GM19043 (cell line): ENCODE measurements at regions not wholly inside any gene's neighbourhood (a gene's known extent, or its start where the extent isn't known, plus 50 kb on each side); places are given as distances from the start of the nearest gene placed in this dataset.

Experiments used
- ATAC-seq: cut with Tn5 transposase; IDR thresholded peaks from one replicate; pipeline ENCODE4 v1.9.1; 2021; ENCODE audit warnings: low read depth; ENCODE audit not compliant: unreplicated experiment

DNA sequence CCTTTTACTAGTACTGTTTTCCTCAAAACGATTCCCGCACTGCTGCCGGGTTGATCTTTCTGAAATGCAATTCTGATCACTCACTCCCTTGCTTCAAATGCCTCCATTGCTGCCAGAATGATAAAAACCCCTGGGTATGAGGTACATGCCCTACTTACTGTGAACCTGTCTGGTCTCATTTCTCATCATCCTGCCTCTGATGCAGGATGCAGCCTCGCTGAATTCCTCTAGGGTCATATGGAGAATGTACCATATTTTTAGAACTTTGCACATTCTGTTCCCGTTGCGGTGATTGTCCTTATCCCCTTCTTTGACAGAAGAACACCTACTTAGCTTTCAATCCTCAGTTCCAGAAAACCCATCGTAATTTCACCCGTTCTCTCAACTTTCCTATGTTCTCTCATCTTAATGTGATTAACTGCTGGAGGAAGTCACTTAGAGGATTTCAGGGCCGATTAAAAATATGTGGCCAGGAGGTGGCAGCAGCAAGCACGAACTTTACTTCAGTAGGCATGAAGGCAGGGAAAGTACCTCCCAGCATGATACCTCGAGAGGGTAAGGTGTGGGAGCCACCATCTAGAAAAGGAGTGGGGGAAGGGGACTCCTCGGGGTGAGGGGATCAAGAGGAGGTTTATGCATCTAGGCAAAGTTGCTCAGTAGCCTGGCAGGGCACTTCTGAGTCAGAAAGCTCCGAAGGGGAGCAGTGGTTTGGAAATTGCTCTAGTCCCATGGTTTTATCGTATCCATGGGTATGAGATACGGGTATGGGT lies 361.5 kb upstream of the ZP4 start:
- ATAC-seq: peak; percentile 65

DNA sequence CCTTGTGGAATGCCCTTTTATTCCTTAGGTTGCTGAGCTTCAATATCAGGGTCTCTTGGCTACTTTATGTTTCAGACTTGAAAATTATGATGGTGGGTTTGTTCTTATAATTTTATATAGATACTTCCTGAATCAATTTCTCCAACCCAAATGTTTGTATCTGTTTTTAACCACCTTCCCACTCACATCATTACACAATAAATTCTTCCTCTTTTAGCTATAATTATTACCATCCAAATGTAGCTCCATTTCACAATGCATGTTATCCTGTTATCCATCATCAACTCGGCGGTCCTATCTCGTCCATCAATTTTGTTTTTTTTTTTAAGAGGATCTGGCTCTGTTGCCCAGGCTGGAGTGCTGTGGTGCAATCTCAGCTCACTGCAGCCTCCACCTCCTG lies 357.6 kb upstream of the ZP4 start:
- ATAC-seq: no peak

DNA sequence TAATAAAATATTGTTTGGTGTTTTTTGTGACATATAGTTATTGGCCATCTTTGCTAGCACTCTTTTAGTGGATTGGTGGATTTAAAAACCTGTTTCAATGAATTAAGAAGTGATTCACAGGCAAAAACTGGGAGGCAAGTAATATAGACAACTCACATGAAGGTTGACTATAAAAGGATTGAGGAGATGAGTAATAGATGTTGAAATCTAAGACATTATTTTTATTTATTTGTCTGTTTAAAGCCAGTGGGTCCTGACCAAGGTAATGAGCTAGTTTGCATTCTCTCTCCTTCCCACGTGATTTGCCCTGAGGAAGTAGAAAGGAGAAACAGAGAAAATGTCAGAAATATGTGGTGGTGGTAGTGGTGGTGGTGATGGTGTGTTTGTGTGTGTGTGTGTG lies 351.5 kb upstream of the ZP4 start:
- no peak for ATAC-seq

DNA sequence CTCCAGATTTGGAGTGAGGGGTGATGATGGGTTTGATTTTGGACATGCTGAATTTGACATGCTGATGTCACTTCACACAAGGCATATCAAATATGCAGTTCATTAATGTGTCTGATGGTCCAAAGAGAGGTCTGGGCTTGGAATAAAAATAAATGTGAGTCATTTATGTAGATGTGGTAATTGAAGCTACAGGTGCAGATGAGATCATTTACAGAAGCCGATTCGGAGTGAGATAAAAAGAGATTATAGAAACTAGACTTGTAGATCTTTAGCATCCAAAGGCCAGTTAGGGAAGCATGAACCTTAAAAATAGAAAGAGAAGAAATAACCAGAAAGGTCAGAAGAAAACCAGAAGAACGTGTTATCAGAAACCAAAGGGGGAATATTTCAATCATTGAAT lies 350.9 kb upstream of the ZP4 start:
- ATAC-seq: no peak

DNA sequence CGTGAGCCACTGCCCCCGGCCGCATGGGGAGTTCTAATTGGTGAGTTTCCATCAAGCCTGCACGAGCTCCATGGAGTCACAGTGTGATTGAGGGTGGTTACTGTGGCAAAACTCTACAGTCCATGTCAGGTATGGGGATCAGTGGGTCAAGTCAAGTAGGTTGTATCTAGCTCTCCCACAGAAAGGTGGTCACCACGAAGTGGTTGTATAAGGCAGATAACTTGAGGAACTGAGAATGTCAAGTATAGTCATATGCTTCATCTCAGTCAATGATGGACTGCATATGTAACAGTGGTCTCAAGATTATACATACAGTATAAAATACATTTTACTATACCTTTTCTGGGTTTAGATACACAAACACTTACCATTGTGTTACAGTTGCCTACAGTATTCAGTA lies 348.6 kb upstream of the ZP4 start:
- no peak for ATAC-seq

DNA sequence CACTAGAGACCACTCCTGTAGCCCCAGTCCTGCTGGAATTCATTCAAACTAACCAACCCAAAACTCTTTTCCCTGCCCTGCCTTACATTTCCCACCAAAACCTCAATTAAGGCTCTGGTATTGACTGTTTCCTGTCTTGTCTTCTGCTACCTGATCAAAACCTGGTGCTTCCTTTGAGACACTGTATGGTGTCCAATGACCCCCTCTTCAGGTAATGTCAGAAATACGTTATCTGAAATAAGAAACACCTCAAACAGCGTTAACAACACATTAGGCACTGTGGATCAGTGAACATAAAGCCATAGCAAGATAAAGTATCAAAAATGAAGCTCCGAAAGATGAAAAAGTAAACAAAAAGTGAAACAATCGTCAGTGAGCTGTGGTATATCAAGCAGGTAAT lies 343.2 kb upstream of the ZP4 start:
- no peak for ATAC-seq

DNA sequence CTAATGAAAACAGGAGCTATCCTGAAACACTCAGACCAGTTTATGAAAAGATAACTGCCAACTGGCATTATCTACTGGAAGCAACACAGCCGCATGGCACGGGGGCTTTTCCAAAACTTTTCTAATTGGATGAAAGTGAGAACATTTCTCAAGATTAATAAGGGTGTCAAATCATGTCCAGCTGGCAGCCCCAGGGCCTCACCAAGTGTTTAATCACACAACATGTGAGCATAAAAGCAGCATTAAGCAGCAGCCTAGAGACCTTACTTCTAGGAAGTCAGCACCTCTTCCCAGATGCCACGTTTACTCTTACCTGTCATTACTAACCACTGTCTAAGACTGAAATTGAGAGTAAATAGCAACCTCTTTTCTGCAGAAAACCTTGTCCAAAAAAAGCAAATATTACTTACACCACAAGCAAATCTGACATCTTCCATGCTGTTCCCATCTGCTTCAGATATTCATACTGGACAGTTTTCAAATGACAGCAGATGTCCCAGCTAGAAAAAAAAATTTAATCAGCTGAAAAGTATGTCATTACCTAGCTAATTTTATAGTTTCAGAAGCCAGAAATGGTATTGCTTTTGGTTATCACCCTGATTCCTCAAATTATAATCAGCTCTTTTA lies 341.5 kb upstream of the ZP4 start:
- ATAC-seq: no peak

DNA sequence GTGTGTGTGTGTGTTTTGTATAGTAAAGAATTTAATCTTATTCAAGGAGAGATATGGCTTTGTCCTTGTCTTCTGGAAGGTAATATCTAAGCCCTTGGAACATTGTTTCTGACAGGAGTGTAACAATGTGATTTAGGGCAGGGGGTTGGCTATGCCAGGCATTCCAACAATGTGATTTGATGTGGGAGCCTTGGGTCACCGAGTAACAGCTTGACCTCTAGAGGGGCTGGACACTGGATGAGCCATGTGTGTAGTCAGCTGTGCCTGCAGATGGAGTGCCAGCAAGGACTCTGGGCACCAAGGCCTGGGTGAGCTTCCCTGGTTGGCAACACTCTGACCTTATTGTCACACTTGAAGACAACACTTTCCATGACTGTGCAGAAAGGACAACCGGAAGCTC lies 336.1 kb upstream of the ZP4 start:
- no peak for ATAC-seq

DNA sequence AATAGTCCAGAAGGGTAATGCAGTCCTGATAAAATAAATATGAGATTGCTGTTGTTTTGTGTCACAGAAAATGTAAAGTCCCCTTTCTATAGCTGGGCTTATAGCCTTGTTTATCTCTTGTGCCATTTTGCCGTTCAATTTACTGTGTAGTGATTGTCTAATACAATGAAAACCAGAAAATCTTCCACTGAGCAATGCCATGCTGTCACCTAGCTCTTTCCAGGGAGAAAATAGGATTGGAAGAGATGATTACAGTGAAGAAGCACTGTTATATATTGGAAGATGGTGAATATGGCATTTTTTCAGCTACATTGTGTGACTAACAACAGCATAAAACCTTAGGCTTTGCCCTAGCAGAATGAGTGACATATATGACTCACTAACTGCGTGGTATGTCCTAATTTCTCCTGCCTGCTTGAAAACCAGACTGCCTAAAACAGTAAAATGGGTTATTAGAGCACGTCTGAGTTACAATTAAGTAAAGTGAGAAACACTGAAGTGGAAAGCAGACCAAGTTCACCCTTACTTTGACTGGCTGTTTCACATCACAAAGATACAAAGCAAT lies 332.4 kb upstream of the ZP4 start:
- no peak for ATAC-seq

DNA sequence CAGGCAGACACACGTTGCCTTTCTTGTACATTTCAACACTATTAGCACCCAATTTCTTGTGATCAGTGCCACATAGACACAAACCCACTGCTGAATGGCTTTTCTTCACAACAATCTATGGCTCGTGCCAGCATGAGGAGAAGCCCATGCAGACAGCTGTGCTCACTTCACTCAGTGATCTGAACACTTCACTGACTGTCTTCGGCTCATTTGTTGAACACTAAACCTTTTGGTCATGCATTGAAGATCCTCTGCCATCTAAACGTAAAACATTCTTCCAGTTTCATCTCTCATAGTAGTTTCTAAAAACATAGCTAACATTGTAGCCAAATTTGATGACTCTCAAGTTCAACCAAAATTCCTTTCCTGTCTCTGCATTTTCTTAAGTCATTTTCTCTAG lies 331.0 kb upstream of the ZP4 start:
- no peak for ATAC-seq

DNA sequence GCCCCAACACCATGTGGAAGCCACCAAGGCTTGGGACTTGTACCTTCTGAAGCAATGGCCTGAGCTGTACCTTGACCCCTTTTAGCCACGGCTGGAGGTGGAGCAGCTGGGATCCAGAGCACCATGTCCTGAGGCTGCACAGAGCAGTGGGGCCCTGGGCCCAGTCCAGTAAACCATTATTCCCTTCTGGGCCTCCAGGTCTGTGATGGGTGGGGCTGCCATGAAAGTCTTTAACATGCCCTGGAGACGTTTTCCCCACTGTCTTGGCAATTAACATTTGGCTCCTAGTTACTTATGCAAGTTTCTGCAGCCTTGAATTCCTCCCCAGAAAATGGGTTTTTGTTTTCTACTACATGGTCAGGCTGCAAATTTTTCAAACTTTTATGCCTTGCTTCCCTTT lies 323.7 kb upstream of the ZP4 start:
- no peak for ATAC-seq

DNA sequence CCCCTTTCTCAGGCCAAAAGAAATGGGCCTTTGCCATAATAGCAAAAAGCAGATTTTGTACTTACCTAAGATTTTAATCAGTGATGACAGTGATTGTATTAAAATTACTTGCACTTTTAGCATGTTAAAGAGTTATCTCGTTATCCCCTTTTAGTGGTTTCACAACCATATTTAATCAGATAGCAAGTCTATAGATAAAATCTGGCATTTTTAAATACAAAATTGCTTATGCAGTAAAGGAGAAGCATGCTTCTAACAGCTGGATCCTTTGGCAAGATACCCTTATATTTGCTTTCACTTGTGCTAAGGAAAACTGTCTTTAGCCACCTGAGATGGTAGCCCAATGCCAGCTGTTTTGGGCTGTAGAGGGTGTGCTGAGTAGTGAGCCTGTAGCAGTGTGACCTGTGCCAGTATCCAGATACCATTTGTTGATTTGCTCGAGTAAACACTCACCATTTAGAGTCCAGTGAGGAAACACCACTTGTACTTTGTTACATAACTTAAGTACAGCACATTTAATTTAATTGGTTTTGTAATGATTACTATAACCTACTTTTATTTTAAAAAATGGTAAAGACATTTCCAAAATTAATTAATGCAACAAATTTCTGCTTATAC lies 314.4 kb upstream of the ZP4 start:
- no peak for ATAC-seq

DNA sequence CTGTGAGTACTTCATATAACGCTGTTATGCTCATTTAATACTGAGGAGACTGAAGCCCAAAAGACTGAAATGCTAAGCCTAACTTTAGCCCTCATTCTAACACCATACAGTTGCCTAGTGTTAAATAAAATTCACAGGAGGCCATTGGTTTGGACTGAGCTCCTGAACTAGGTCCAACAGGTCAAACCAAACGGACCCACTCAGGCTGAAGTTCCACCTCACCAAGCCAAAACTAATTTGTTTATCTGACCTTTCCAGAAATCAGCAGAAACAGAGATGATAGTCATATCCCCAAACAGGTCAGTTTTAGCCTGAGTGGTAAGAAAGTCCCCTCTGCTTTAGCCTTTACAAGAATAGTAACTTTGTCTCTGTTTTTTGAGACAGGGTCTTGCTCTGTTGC lies 311.3 kb upstream of the ZP4 start:
- no peak for ATAC-seq

DNA sequence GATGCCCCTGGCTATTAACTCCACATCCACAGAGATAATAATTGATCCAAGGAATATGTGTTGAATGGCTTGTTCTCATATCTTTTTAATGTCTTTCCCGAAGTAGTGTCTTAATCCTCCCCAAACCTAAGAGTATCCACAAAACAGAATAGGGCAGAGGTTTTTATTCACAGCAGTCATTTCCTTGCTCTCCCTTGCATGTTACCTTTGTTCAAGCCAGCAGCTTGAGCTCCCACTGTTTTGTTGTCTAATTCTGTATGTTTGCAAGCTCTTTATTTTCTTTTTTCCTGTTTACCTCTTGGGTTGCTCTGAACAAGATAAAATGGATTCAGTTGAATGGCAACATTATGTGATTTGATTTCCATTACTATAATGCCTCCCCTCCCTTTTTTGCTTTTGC lies 308.6 kb upstream of the ZP4 start:
- no peak for ATAC-seq

DNA sequence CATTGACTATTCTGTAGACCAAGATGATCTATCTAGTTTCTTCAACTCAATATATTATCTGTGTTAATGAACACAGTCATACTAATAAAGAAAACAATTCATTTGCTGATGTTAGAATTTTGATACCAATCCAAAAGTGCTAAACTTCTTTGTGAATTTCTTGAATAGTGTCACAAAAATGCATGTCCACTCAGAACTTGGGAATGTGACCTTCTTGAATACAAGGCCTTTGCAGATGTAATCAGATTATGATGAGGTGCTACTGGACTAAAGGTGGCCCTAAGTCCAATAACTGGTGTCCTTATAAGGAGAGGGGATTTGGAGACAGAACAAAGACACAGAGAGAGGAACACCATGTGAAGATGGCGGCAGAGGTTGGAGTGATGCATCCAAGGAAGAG lies 305.8 kb upstream of the ZP4 start:
- no peak for ATAC-seq

DNA sequence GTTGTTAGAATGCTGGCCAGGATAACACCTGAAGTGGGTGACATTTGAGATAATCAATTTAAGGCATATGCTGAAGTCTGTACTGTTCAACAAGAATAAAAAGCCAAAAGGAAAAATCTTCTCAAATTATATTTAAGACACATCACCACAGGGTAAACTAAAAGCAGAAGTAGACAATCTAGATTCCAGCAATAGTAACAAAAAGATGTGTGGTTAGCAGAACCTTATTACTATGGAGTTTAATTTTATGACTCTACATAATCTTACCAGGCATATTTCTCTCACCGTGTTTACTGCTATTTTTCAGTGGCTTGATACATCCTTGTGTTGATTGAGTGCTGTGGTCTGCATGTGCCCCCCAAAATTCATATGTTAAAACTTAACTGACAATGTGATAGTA lies 300.4 kb upstream of the ZP4 start:
- ATAC-seq: no peak

DNA sequence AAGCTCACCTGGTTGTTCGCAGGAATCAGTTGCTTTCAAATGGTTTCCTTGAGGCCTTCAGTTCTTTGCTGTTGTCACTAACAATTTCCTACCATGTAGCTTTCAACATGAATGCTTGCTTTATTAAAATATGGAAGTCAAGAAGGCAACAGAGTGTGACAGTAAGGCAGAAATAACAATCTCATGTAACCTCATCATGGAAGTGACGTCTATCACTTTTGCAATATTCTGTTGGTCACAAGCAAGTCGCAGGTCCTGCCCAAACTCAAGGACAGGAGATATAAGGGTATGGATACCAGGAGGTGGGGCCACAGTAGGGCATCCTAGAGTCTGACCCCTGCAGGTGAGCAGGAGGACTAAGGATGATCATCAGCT lies 296.8 kb upstream of the ZP4 start:
- no peak for ATAC-seq

DNA sequence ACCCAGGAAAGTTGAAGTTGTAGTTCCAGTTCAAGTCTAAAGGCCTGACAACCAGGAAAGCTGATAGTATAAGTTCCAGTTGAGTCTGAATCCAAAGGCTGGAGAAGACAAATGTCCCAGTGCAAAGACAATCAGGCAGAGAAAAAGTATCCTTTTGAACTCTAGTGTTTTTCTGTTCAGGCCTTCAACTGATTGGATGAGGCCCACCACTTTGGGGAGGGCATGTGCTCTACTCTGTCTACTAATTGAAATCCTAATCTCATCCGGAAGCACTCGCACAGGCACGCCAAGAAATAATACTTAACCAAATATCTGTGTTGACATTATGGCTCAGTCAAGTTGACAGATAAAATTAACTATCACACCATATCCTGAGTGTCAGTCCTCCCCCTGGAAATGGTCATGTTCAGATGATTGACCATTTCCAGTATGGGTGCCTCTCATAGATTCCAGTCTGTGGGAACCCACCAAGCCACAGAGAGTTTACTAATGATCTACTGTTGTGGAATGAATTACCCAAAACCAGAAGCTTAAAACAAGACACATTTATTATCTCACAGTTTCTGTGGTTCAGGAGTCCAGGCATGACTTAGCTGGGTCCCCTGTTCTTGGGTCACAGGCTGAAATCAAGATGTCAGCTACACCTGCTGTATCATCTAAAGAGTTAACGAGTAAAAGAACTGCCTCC lies 296.3 kb upstream of the ZP4 start:
- ATAC-seq: no peak

DNA sequence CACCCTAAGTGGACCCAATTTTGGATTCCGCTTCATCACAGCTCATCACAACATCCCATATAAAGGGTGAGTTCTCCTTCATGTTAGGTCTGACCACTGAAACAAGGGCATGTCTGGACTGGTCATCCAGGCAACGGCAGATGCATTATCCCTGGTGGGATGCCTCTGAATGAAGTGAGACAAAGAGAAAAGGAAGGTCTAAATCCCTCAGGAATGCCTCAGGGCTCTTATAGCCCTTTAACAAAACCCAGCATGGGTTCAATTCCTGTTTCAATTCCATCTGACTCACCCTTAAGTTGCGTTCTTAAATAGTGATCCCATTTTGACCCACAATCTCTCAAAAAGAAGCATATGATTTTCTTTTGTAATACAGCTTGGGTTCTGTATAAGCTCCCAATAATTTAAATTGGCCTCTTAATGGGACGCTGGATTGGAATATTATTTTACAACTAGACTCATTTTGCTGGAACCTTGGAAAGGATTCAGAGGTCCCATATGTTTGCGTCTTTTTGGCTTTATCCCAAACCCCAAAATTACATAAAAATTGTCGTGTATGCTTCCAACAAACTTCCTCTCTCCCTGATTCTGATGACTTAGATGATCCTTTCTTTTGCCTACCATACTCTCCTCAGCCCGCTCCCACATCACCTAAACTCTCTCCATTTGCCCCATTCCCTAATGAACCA lies 287.4 kb upstream of the ZP4 start:
- no peak for ATAC-seq

DNA sequence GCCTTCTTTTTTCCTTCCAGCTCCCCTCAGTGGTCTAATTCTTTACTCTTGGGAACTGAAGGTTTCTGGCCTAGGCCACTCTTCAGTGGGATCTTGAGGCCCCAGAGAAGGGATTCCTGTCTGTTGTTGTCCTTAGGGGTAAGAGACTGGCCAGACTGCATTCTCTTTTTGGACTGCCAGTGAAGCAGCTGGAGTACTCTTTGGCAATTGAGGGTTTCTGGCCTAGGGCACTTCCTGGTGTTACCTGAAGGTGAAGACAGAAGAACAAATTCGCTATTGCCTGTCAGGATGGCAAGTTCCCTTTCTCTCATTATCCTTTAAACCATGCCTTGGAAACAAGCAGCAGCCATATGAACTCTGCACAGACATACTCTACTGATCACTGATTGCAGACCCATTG lies 286.6 kb upstream of the ZP4 start:
- ATAC-seq: no peak

DNA sequence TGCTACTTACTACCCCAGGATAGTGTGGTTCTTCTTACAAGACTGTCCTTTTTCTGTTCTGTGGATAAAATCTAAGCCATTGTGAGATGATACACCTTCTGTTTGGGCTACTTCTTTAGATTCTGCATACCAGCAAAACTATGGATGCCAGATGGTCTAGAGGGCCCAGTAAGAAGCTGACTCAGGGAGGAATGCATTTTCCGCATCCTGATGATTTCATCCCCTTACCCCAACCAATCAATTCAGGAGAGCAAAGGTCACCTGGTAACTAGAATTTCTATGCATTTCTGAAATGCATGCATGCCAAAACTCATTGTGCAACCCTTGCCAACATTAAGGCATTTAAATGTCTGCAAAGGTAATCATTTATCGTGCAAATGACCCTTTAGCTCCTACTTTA lies 285.7 kb upstream of the ZP4 start:
- no peak for ATAC-seq
